A673 (cell line): ENCODE measurements at regions not wholly inside any gene's neighbourhood (a gene's known extent, or its start where the extent isn't known, plus 50 kb on each side); places are given as distances from the start of the nearest gene placed in this dataset.

Source experiments
- CTCF ChIP-seq: fragments of 300-800, 200-600 bp; sonication (generic); conservative IDR thresholded peaks from 2 replicates; pipeline ENCODE4 v1.5.1; 2017; ENCODE audit warnings: low read depth, mild to moderate bottlenecking, antibody characterized with exemption, low read length, moderate library complexity, mixed read lengths
- EZH2 ChIP-seq: fragments of 200-600 bp; sonication (generic); IDR thresholded peaks from 2 replicates; pipeline ENCODE4 v1.6.1; 2017; ENCODE audit warnings: borderline replicate concordance, low read depth, mild to moderate bottlenecking, mixed read lengths, antibody characterized with exemption, low read length; ENCODE audit not compliant: poor library complexity, severe bottlenecking

GRCh38 chr10:124264271-124264670 is 154.5 kb downstream of the OAT start:
- no peak for TF ChIP-seq EZH2
- no peak for TF ChIP-seq CTCF
